H1 (cell line): ENCODE measurements at regions not wholly inside any gene's neighbourhood (a gene's known extent, or its start where the extent isn't known, plus 50 kb on each side); places are given as distances from the start of the nearest gene placed in this dataset.

Source experiments
- CTCF ChIA-PET: fragments of 300-600 bp; sonication (Branson Sonifier 250); formaldehyde crosslinking; loops from one replicate; lab custom pipeline; 2021; ENCODE audit not compliant: partially characterized antibody; lab: Charles Lee
- POLR2A ChIA-PET: fragments of 300-600 bp; sonication (Branson Sonifier 250); formaldehyde crosslinking; loops from one replicate; lab custom pipeline; 2021; ENCODE audit warnings: inconsistent platforms; ENCODE audit not compliant: partially characterized antibody; lab: Charles Lee
- DNase-seq, 2 experiments: peaks; one replicate each; pipeline versions ENCODE4 v3.0.0 to v3.0.0-alpha.2; 2010 to 2022; ENCODE audit warnings: low spot score in 2 of 2, low read depth in 1 of 2, mixed read lengths in 1 of 2
- FAIRE-seq: peaks from 2 replicates; lab custom pipeline; 2011; peaks lifted over from hg19 to GRCh38; lab: Jason Lieb, UNC
- H2AFZ ChIP-seq: 2 replicates; pipeline ENCODE4 v1.8.1; 2012; ENCODE audit warnings: low read length, inconsistent platforms
- H2AK5ac ChIP-seq: 2 replicates; pipeline ENCODE4 v1.6.1; 2013; ENCODE audit warnings: low read depth, low read length
- H2BK120ac ChIP-seq: replicated peaks from 2 replicates; pipeline ENCODE3; 2013; ENCODE audit warnings: low read depth, low read length, inconsistent platforms
- H2BK12ac ChIP-seq: 2 replicates; pipeline ENCODE4 v1.6.1; 2013; ENCODE audit warnings: low read depth, low read length
- H2BK15ac ChIP-seq: 2 replicates; pipeline ENCODE4 v1.6.1; 2013; ENCODE audit warnings: low read length
- H2BK20ac ChIP-seq: 2 replicates; pipeline ENCODE4 v1.6.1; 2013; ENCODE audit warnings: low read length
- H2BK5ac ChIP-seq: 2 replicates; pipeline ENCODE4 v1.6.1; 2013; ENCODE audit warnings: low read depth, low read length
- H3K14ac ChIP-seq: 2 replicates; pipeline ENCODE4 v1.6.1; 2013; ENCODE audit warnings: inconsistent platforms; ENCODE audit not compliant: insufficient read length
- H3K18ac ChIP-seq: 2 replicates; pipeline ENCODE4 v1.6.1; 2013; ENCODE audit warnings: low read length; ENCODE audit errors: extremely low read depth
- H3K23ac ChIP-seq: 2 replicates; pipeline ENCODE4 v1.6.1; 2013; ENCODE audit warnings: inconsistent platforms; ENCODE audit not compliant: insufficient read length
- H3K23me2 ChIP-seq: 2 replicates; pipeline ENCODE4 v1.6.1; 2013; ENCODE audit warnings: low read depth, low read length
- H3K27ac ChIP-seq: 2 replicates; pipeline ENCODE4 v1.6.1; 2011; ENCODE audit warnings: low read depth, low read length, inconsistent platforms
- H3K27me3 ChIP-seq, 4 experiments: replicated peaks in 1 of 4; 1 replicate in 1 of 4; 2 replicates in 3 of 4; pipeline versions ENCODE4 v1.6.1 to v1.8.1; 2011 to 2013; ENCODE audit warnings: low read length in 3 of 4, mild to moderate bottlenecking in 3 of 4, inconsistent platforms in 2 of 4, mixed read lengths in 2 of 4, moderate library complexity in 1 of 4; ENCODE audit not compliant: control insufficient read depth in 3 of 4, insufficient read depth in 3 of 4; ENCODE audit errors: extremely low read depth in 1 of 4
- H3K36me3 ChIP-seq, 4 experiments: 2 replicates each; pipeline versions ENCODE4 v1.6.1 to v1.8.1; 2011 to 2013; ENCODE audit warnings: mild to moderate bottlenecking in 4 of 4, low read length in 3 of 4, moderate library complexity in 2 of 4, control low read depth in 1 of 4, inconsistent platforms in 1 of 4; ENCODE audit not compliant: insufficient read depth in 4 of 4, control insufficient read depth in 2 of 4
- H3K4ac ChIP-seq: replicated peaks from 2 replicates; pipeline ENCODE3; 2013; ENCODE audit warnings: low read length, low read depth, mixed read lengths, inconsistent platforms; ENCODE audit not compliant: insufficient read length
- H3K4me1 ChIP-seq, 4 experiments: replicated peaks in 1 of 4; 1 replicate in 1 of 4; 2 replicates in 3 of 4; pipeline versions ENCODE4 v1.6.1 to v1.8.1; 2011 to 2013; ENCODE audit warnings: low read length in 3 of 4, inconsistent platforms in 2 of 4, mixed read lengths in 1 of 4; ENCODE audit not compliant: insufficient read depth in 4 of 4, control insufficient read depth in 3 of 4
- H3K4me2 ChIP-seq, 2 experiments: 2 replicates each; pipeline versions ENCODE4 v1.6.1 to v1.8.1; 2011 to 2013; ENCODE audit warnings: low read depth in 2 of 2, low read length in 2 of 2, control low read depth in 1 of 2, inconsistent platforms in 1 of 2, mild to moderate bottlenecking in 1 of 2; ENCODE audit not compliant: insufficient read depth in 1 of 2
- H3K4me3 ChIP-seq, 4 experiments: fragments of 200-600, 300-600 bp in 1 of 4; sonication (generic), shearing (Covaris generic), sonication (Bioruptor Twin) in 1 of 4; 2 replicates each; pipeline versions ENCODE4 v1.5.1 to v1.8.1; 2011 to 2016; ENCODE audit warnings: low read length in 4 of 4, low read depth in 3 of 4, control low read depth in 2 of 4, inconsistent platforms in 2 of 4, mild to moderate bottlenecking in 2 of 4, mixed read lengths in 1 of 4, moderate library complexity in 1 of 4; ENCODE audit not compliant: insufficient read depth in 2 of 4; ENCODE audit errors: extremely low read depth in 1 of 4
- H3K56ac ChIP-seq: replicated peaks from 2 replicates; pipeline ENCODE3; 2013; ENCODE audit warnings: low read depth, mild to moderate bottlenecking, mixed read lengths, low read length, inconsistent platforms; ENCODE audit not compliant: insufficient read length
- H3K79me1 ChIP-seq: 2 replicates; pipeline ENCODE4 v1.6.1; 2013; ENCODE audit warnings: low read depth, low read length, control low read depth
- H3K79me2 ChIP-seq, 2 experiments: 2 replicates each; pipeline versions ENCODE4 v1.6.1 to v1.8.1; 2012 to 2013; ENCODE audit warnings: low read length in 2 of 2, mild to moderate bottlenecking in 2 of 2, inconsistent platforms in 1 of 2; ENCODE audit not compliant: insufficient read depth in 2 of 2, control insufficient read depth in 1 of 2
- H3K9ac ChIP-seq, 4 experiments: replicated peaks in 1 of 4; 1 replicate in 1 of 4; 2 replicates in 3 of 4; pipeline versions ENCODE4 v1.6.1 to v1.8.1; 2011 to 2013; ENCODE audit warnings: low read depth in 3 of 4, low read length in 3 of 4, control low read depth in 2 of 4, mild to moderate bottlenecking in 2 of 4, moderate library complexity in 2 of 4, inconsistent platforms in 1 of 4; ENCODE audit errors: extremely low read depth in 1 of 4
- H3K9me3 ChIP-seq, 2 experiments: 2 replicates each; pipeline versions ENCODE4 v1.6.1 to v1.8.1; 2012 to 2013; ENCODE audit warnings: mild to moderate bottlenecking in 2 of 2, moderate library complexity in 2 of 2, control low read depth in 1 of 2, inconsistent platforms in 1 of 2, low read depth in 1 of 2, low read length in 1 of 2, mixed read lengths in 1 of 2; ENCODE audit not compliant: insufficient read depth in 2 of 2
- H4K20me1 ChIP-seq, 2 experiments: replicated peaks in 1 of 2; 2 replicates each; pipeline versions ENCODE3 to v1.8.1; 2011 to 2013; ENCODE audit warnings: inconsistent platforms in 2 of 2, low read length in 2 of 2, mild to moderate bottlenecking in 1 of 2; ENCODE audit not compliant: insufficient read depth in 2 of 2, control insufficient read depth in 1 of 2
- H4K5ac ChIP-seq: 2 replicates; pipeline ENCODE4 v1.6.1; 2013; ENCODE audit warnings: low read length, low read depth, mixed read lengths, inconsistent platforms; ENCODE audit not compliant: insufficient read length
- H4K8ac ChIP-seq: 2 replicates; pipeline ENCODE4 v1.8.0; 2013; ENCODE audit warnings: mild to moderate bottlenecking, moderate library complexity, low read length, inconsistent platforms; ENCODE audit not compliant: insufficient read depth; ENCODE audit errors: extremely low read depth
- H4K91ac ChIP-seq: replicated peaks from 2 replicates; pipeline ENCODE3; 2013; ENCODE audit warnings: low read length, mixed read lengths, inconsistent platforms; ENCODE audit not compliant: insufficient read length
- E2F6 ChIP-seq: IDR thresholded peaks from 2 replicates; pipeline ENCODE4 v1.6.1; 2012; ENCODE audit warnings: inconsistent platforms
- EZH2 ChIP-seq: fragments of 200-600 bp; sonication (generic); IDR thresholded peaks from 2 replicates; pipeline ENCODE4 v1.7.1; 2012; ENCODE audit warnings: low read depth, mild to moderate bottlenecking, moderate library complexity, low read length, inconsistent platforms; ENCODE audit not compliant: severe bottlenecking
- GABPA ChIP-seq: IDR thresholded peaks from 2 replicates; pipeline ENCODE4 v1.6.1; 2011; ENCODE audit warnings: mild to moderate bottlenecking, low read length, moderate library complexity, borderline replicate concordance; ENCODE audit not compliant: insufficient read depth
- HDAC6 ChIP-seq: IDR thresholded peaks from one replicate; pipeline ENCODE4 v1.7.1; 2012; ENCODE audit warnings: low read depth, mild to moderate bottlenecking, inconsistent platforms, low read length, moderate library complexity
- POLR2A ChIP-seq, 2 experiments: IDR thresholded peaks; 1 replicate in 1 of 2; 2 replicates in 1 of 2; pipeline ENCODE4 v1.6.1; 2011; ENCODE audit warnings: low read depth in 2 of 2, low read length in 2 of 2, mild to moderate bottlenecking in 2 of 2; ENCODE audit errors: control extremely low read depth in 1 of 2
- RAD21 ChIP-seq, 2 experiments: IDR thresholded peaks in 1 of 2; conservative IDR thresholded peaks in 1 of 2; 2 replicates each; pipeline ENCODE4 v1.6.1; 2011; ENCODE audit warnings: low read depth in 2 of 2, low read length in 2 of 2, improper control_type of control experiment in 1 of 2, inconsistent platforms in 1 of 2, mild to moderate bottlenecking in 1 of 2, moderate library complexity in 1 of 2
- SAP30 ChIP-seq: fragments of 300-600 bp; sonication (generic); IDR thresholded peaks from 2 replicates; pipeline ENCODE4 v1.7.1; 2012; ENCODE audit warnings: low read length, moderate library complexity, mild to moderate bottlenecking, inconsistent platforms; ENCODE audit not compliant: insufficient read depth, insufficient replicate concordance
- SP1 ChIP-seq: IDR thresholded peaks from 2 replicates; pipeline ENCODE4 v1.6.1; 2011; ENCODE audit warnings: low read depth, low read length
- SP2 ChIP-seq: IDR thresholded peaks from 2 replicates; pipeline ENCODE4 v1.6.1; 2012; ENCODE audit warnings: mild to moderate bottlenecking, low read length, inconsistent platforms
- TAF7 ChIP-seq: optimal IDR thresholded peaks from 2 replicates; pipeline ENCODE3; 2011; ENCODE audit warnings: low read depth, mild to moderate bottlenecking, inconsistent platforms, low read length, moderate library complexity, borderline replicate concordance
- TBP ChIP-seq: IDR thresholded peaks from 2 replicates; pipeline ENCODE4 v1.6.1; 2011; ENCODE audit warnings: low read depth, low read length, improper control_type of control experiment
- USF2 ChIP-seq: IDR thresholded peaks from 2 replicates; pipeline ENCODE4 v1.6.1; 2011; ENCODE audit warnings: low read length, improper control_type of control experiment
- YY1 ChIP-seq: IDR thresholded peaks from 2 replicates; pipeline ENCODE4 v1.6.1; 2011; ENCODE audit warnings: low read depth, mild to moderate bottlenecking, low read length
- WGBS, 2 experiments: shearing (Covaris generic) in 1 of 2; methylation state at CpG; one replicate each; pipeline versions ENCODE4 v1.1.6 to v1.1.7; 2013 to 2015; ENCODE audit warnings: low lambda C conversion rate in 2 of 2, mixed read lengths in 2 of 2, inconsistent platforms in 1 of 2, low coverage in 1 of 2, missing lambda C conversion rate in 1 of 2; ENCODE audit not compliant: insufficient replicate concordance in 2 of 2, insufficient coverage in 1 of 2, insufficient read length in 1 of 2; ENCODE audit errors: extremely low coverage in 1 of 2, missing lambda C conversion rate in 1 of 2; 5-methylcytosine and 5-hydroxymethylcytosine counted together

GRCh38 chr6:85129881-85130280 is 320.0 kb upstream of the NT5E start:
- H3K18ac ChIP-seq = no peak overlapping the region
- no peak overlapping the region for H2BK20ac ChIP-seq
- no peak overlapping the region for H2AK5ac ChIP-seq
- H3K23me2 ChIP-seq = no peaks in the 10 kb centered on the region
- no peak overlapping the region for H3K23ac ChIP-seq
- ChIA-PET CTCF (interaction anchor here (1.0 to 6.2 kb wide), 2 partner anchors 12 to 194 kb away, joined by 3 to 43 read pairs; no protein-coding TSS in a partner anchor), POLR2A (no interaction called here)
- no peaks in the 10 kb centered on the region for H4K20me1 ChIP-seq
- H3K27me3 ChIP-seq = peaks cover 0 to 1% (median 0%) of the 10 kb centered on the region in 4 experiments; a peak in 1 of 7 replicates
- H4K8ac ChIP-seq = no peak overlapping the region
- no peaks in the 10 kb centered on the region for H3K79me2 ChIP-seq
- no peak overlapping the region for H2BK12ac ChIP-seq
- no peak overlapping the region for H4K5ac ChIP-seq
- no peaks in the 10 kb centered on the region for H3K36me3 ChIP-seq
- H3K56ac ChIP-seq = no peak overlapping the region
- no peaks in the 10 kb centered on the region for H3K79me1 ChIP-seq
- H3K9me3 ChIP-seq = no peaks in the 10 kb centered on the region
- no peak overlapping the region for H3K4me2 ChIP-seq
- no peak for DNase-seq
- no peak overlapping the region for H2BK15ac ChIP-seq
- peaks cover 0 to 4% (median 2%) of the 10 kb centered on the region in 4 experiments; a peak in 3 of 7 replicates for H3K4me1 ChIP-seq
- no peak overlapping the region for H3K27ac ChIP-seq
- no peak overlapping the region for H2AFZ ChIP-seq
- no peak overlapping the region for H3K14ac ChIP-seq
- no peak for FAIRE-seq
- no peak overlapping the region for H2BK120ac ChIP-seq
- H3K9ac ChIP-seq = no peak overlapping the region
- no peak overlapping the region for H4K91ac ChIP-seq
- no peak overlapping the region for H3K4me3 ChIP-seq
- WGBS, 2 experiments = 95 to 100% methylated on average over 1 to 5 of the region's 5 CpGs
- no peak overlapping the region for H3K4ac ChIP-seq
- H2BK5ac ChIP-seq = no peak overlapping the region
- TF ChIP-seq USF2 = no peak
- no peak for TF ChIP-seq POLR2A (IDR thresholded peaks at IDR 0.05; ENCODE audit: control extremely low read depth in 1 of 2, low read depth in 2 of 2, low read length in 2 of 2)
- TF ChIP-seq TBP = no peak
- TF ChIP-seq E2F6 = no peak
- no peak for TF ChIP-seq RAD21 (IDR thresholded peaks at IDR 0.05 in 1 of 2, conservative IDR thresholded peaks at IDR 0.05 in 1 of 2; ENCODE audit: low read depth in 2 of 2, low read length in 2 of 2)
- no peak for TF ChIP-seq YY1
- TF ChIP-seq SAP30 = no peak
- no peak for TF ChIP-seq EZH2
- no peak for TF ChIP-seq TAF7
- no peak for TF ChIP-seq GABPA
- no peak for TF ChIP-seq SP1
- TF ChIP-seq SP2 = no peak
- TF ChIP-seq HDAC6 = no peak
